K562 (cell line): ENCODE measurements at regions not wholly inside any gene's neighbourhood (a gene's known extent, or its start where the extent isn't known, plus 50 kb on each side); places are given as distances from the start of the nearest gene placed in this dataset.

ENCODE experiments used
- ATAC-seq: fragments of 200-7000 bp; cut with Tn5 transposase; 3 replicates; pipeline ENCODE4 v1.9.1; 2020; ENCODE audit warnings: moderate library complexity
- BruUV-seq: library from RNA; stranded (reverse); fragments of 400-500 nt; replicated peaks from 2 replicates; lab custom pipeline; 2021; lab: Mats Ljungman, UMichigan
- CTCF ChIA-PET: fragments of 300-600 bp; formaldehyde crosslinking; extraction: SDS; loops from one replicate; lab custom pipeline; 2021; ENCODE audit warnings: low intra/inter-chr PET ratio; lab: Yijun Ruan, JAX
- POLR2A ChIA-PET: fragments of 300-600, 350-650 bp; sonication (Branson Sonifier 250); formaldehyde crosslinking; extraction: SDS; loops from one replicate; lab custom pipeline; 2021; ENCODE audit warnings: antibody characterized with exemption, inconsistent platforms; lab: Yijun Ruan, JAX
- DNase-seq, 4 experiments: peaks; one replicate each; pipeline versions ENCODE4 v3.0.0 to v3.0.0-alpha.2; 2011 to 2018; ENCODE audit warnings: low spot score in 3 of 4, mixed read lengths in 3 of 4; ENCODE audit errors: extremely low read depth in 1 of 4
- FAIRE-seq: peaks from 2 replicates; lab custom pipeline; 2011; peaks lifted over from hg19 to GRCh38; lab: Jason Lieb, UNC
- H2AFZ ChIP-seq: 2 replicates; pipeline ENCODE4 v1.6.0; 2011; ENCODE audit warnings: low read depth, low read length, control low read depth, inconsistent platforms
- H3K27ac ChIP-seq: fragments of 200-600 bp; 3 replicates; pipeline ENCODE4 v1.8.0; 2011; ENCODE audit warnings: low read depth, mild to moderate bottlenecking, control low read depth, inconsistent platforms, low read length, moderate library complexity, mixed read lengths; ENCODE audit errors: extremely low read depth
- H3K27me3 ChIP-seq, 2 experiments: fragments of 300-600 bp in 1 of 2; 2 replicates in 1 of 2; 3 replicates in 1 of 2; pipeline versions ENCODE4 v1.6.0 to v1.8.0; 2011; ENCODE audit warnings: inconsistent platforms in 2 of 2, low read length in 2 of 2, mild to moderate bottlenecking in 1 of 2, mixed read lengths in 1 of 2, moderate library complexity in 1 of 2; ENCODE audit not compliant: control insufficient read depth in 2 of 2, insufficient read depth in 2 of 2
- H3K36me3 ChIP-seq: fragments of 300-600 bp; 3 replicates; pipeline ENCODE4 v1.8.0; 2011; ENCODE audit warnings: mild to moderate bottlenecking, low read length, inconsistent platforms; ENCODE audit not compliant: control insufficient read depth, insufficient read depth
- H3K4me1 ChIP-seq, 2 experiments: fragments of 200-600 bp in 1 of 2; replicated peaks in 1 of 2; 2 replicates in 1 of 2; 3 replicates in 1 of 2; pipeline versions ENCODE4 v1.5.1 to v1.8.0; 2011; ENCODE audit warnings: inconsistent platforms in 2 of 2, low read length in 2 of 2, mild to moderate bottlenecking in 1 of 2, mixed read lengths in 1 of 2, moderate library complexity in 1 of 2; ENCODE audit not compliant: control insufficient read depth in 2 of 2, insufficient read depth in 2 of 2
- H3K4me2 ChIP-seq: 2 replicates; pipeline ENCODE4 v1.6.1; 2011; ENCODE audit warnings: low read length, control low read depth, inconsistent platforms, mixed read lengths; ENCODE audit not compliant: insufficient read depth
- H3K4me3 ChIP-seq: fragments of 200-600 bp; sonication (generic), shearing (Covaris generic); 2 replicates; pipeline ENCODE4 v1.5.1; 2016; ENCODE audit warnings: control low read depth, inconsistent platforms
- H3K79me2 ChIP-seq: fragments of 200-600 bp; 3 replicates; pipeline ENCODE4 v1.8.0; 2011; ENCODE audit warnings: low read length, inconsistent platforms; ENCODE audit not compliant: control insufficient read depth, insufficient read depth
- H3K9ac ChIP-seq, 2 experiments: 2 replicates each; pipeline versions ENCODE4 v1.6.0 to v1.6.1; 2011; ENCODE audit warnings: low read depth in 2 of 2, low read length in 2 of 2, control low read depth in 1 of 2, inconsistent platforms in 1 of 2, mild to moderate bottlenecking in 1 of 2, mixed read lengths in 1 of 2; ENCODE audit not compliant: insufficient read depth in 1 of 2
- H3K9me1 ChIP-seq: one replicate; pipeline ENCODE4 v1.6.0; 2011; ENCODE audit warnings: inconsistent platforms, mild to moderate bottlenecking, low read length, moderate library complexity; ENCODE audit not compliant: control insufficient read depth, insufficient read depth
- H3K9me3 ChIP-seq: replicated peaks from 2 replicates; pipeline ENCODE4 v1.5.1; 2011; ENCODE audit warnings: low read depth, low read length, inconsistent platforms; ENCODE audit not compliant: control insufficient read depth, insufficient read depth
- H4K20me1 ChIP-seq: replicated peaks from 2 replicates; pipeline ENCODE4 v1.6.1; 2011; ENCODE audit warnings: low read length, inconsistent platforms, mixed read lengths; ENCODE audit not compliant: control insufficient read depth, insufficient read depth
- C11orf30 ChIP-seq: fragments of 450-650 bp; IDR thresholded peaks from 2 replicates; pipeline ENCODE4 v1.6.1; 2016; ENCODE audit warnings: low read depth, mild to moderate bottlenecking
- DDX20 ChIP-seq: fragments of 450-650 bp; IDR thresholded peaks from 2 replicates; pipeline ENCODE4 v1.6.1; 2016; ENCODE audit warnings: missing genetic modification characterization, low read depth, mild to moderate bottlenecking, missing compliant biosample characterization, moderate library complexity
- MAFF ChIP-seq: IDR thresholded peaks from 2 replicates; pipeline ENCODE4 v1.6.1; 2012; ENCODE audit warnings: low read length, improper control_type of control experiment
- MAFG ChIP-seq: fragments of 450-650 bp; conservative IDR thresholded peaks from 2 replicates; pipeline ENCODE4 v1.6.1; 2016; ENCODE audit warnings: missing genetic modification characterization, missing compliant biosample characterization
- MAFK ChIP-seq: IDR thresholded peaks from 2 replicates; pipeline ENCODE4 v1.6.1; 2011; ENCODE audit warnings: low read length, improper control_type of control experiment
- TAF1 ChIP-seq: IDR thresholded peaks from 2 replicates; pipeline ENCODE4 v1.6.1; 2011; ENCODE audit warnings: mild to moderate bottlenecking, low read length, moderate library complexity; ENCODE audit not compliant: insufficient read depth, control insufficient read depth, severe bottlenecking; ENCODE audit errors: extremely low read depth
- ZNF316 ChIP-seq: fragments of 450-650 bp; IDR thresholded peaks from 2 replicates; pipeline ENCODE4 v1.6.1; 2016
- WGBS: fragments of 100-300 bp; shearing (Covaris generic); methylation state at CpG from one replicate; pipeline ENCODE4 v1.1.6; 2016; ENCODE audit warnings: low coverage, mixed read lengths; ENCODE audit not compliant: insufficient coverage; ENCODE audit errors: missing lambda C conversion rate; 5-methylcytosine and 5-hydroxymethylcytosine counted together
- in situ Hi-C: fragments of 300-500 bp; cut with MboI; formaldehyde crosslinking; loops from 4 replicates; pipeline ENCODE4 v1.15.0; 2018; ENCODE audit warnings: inconsistent platforms, mixed read lengths
- intact Hi-C: fragments of 100-400 bp; cut with micrococcal nuclease; formaldehyde crosslinking; loops from 2 replicates; pipeline ENCODE4 v1.14.2; 2022
- TF ChIP-seq, protein P1 (sequence below): sonication (generic); formaldehyde crosslinking; IDR thresholded peaks from 2 replicates; pipeline ENCODE4 v1.8.0; 2022; ENCODE audit warnings: mild to moderate bottlenecking, missing genetic modification reagents

DNA sequence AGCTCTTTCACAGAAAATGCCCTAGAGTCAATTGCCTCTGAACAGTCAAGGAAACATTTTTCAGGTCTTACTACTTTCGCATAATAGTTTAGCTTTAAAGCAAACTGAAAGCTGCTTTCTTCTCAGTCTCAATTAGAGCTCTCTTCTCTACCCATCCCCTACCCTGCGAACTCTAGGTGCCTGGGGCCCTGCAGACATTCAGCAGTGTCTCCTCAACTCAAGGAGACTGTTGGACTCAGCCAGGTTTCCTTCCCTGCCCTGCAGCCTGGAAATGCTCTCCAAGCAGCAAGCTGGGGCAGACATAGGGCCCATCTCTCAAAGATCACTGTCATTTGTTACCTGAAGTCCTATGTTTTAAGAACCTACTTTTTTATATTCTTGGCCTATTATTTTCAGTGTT lies 312.5 kb upstream of the PRICKLE1 start (continued):
- TF ChIP-seq, protein P1, sequence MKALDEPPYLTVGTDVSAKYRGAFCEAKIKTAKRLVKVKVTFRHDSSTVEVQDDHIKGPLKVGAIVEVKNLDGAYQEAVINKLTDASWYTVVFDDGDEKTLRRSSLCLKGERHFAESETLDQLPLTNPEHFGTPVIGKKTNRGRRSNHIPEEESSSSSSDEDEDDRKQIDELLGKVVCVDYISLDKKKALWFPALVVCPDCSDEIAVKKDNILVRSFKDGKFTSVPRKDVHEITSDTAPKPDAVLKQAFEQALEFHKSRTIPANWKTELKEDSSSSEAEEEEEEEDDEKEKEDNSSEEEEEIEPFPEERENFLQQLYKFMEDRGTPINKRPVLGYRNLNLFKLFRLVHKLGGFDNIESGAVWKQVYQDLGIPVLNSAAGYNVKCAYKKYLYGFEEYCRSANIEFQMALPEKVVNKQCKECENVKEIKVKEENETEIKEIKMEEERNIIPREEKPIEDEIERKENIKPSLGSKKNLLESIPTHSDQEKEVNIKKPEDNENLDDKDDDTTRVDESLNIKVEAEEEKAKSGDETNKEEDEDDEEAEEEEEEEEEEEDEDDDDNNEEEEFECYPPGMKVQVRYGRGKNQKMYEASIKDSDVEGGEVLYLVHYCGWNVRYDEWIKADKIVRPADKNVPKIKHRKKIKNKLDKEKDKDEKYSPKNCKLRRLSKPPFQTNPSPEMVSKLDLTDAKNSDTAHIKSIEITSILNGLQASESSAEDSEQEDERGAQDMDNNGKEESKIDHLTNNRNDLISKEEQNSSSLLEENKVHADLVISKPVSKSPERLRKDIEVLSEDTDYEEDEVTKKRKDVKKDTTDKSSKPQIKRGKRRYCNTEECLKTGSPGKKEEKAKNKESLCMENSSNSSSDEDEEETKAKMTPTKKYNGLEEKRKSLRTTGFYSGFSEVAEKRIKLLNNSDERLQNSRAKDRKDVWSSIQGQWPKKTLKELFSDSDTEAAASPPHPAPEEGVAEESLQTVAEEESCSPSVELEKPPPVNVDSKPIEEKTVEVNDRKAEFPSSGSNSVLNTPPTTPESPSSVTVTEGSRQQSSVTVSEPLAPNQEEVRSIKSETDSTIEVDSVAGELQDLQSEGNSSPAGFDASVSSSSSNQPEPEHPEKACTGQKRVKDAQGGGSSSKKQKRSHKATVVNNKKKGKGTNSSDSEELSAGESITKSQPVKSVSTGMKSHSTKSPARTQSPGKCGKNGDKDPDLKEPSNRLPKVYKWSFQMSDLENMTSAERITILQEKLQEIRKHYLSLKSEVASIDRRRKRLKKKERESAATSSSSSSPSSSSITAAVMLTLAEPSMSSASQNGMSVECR, result no peak
- TF ChIP-seq DDX20 (tag), result no peak
- TF ChIP-seq, all 486 proteins: peak for 0

DNA sequence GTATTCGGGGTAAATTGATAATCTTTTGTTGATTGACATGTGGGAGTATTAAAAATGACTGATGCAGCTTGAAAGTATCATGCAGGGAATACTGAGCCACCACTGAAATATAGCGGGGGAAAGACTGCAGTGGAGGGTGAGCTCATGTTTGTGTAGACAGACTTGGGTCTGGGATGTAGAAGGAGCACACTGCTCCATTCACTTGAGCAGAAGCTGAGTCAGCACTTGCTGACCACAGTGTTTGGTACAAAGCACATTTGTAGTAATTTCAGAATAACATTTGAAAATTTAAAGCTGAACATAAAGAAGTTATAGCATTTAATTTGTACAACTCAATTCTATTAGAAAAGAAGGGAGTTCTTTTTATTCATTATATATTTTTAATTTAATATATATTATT lies 304.3 kb upstream of the PRICKLE1 start:
- H3K79me2 ChIP-seq, result no peaks in the 10 kb centered on the region
- WGBS, result 3% methylated on average over 2 of the region's 2 CpGs
- BruUV-seq, result no TSS peak
- TF ChIP-seq MAFF (peak; percentile 82), C11orf30 (peak; percentile 76), MAFK (peak; percentile 81), ZNF316 (peak; percentile 67), TAF1 (no peak), MAFG (tag) (peak; percentile 79)
- H3K4me3 ChIP-seq, result no peak overlapping the region
- H3K9me3 ChIP-seq, result no peaks in the 10 kb centered on the region
- H2AFZ ChIP-seq, result no peak overlapping the region
- no peak for ATAC-seq
- H3K9ac ChIP-seq, result no peak overlapping the region
- no peaks in the 10 kb centered on the region for H3K4me1 ChIP-seq
- in situ Hi-C loops, result no loop called here
- H4K20me1 ChIP-seq, result no peaks in the 10 kb centered on the region
- no peak overlapping the region for H3K4me2 ChIP-seq
- ChIA-PET CTCF (no interaction called here), POLR2A (no interaction called here)
- no peaks in the 10 kb centered on the region for H3K27me3 ChIP-seq
- intact Hi-C loops, result no loop called here
- no peaks in the 10 kb centered on the region for H3K36me3 ChIP-seq
- no peak for FAIRE-seq
- no peak for DNase-seq
- no peaks in the 10 kb centered on the region for H3K9me1 ChIP-seq
- no peak overlapping the region for H3K27ac ChIP-seq
